LNCAP (cell line): ENCODE measurements at regions not wholly inside any gene's neighbourhood (a gene's known extent, or its start where the extent isn't known, plus 50 kb on each side); places are given as distances from the start of the nearest gene placed in this dataset.

Experiments
- CTCF ChIP-seq: fragments of 450-650 bp; IDR thresholded peaks from 2 replicates; pipeline ENCODE4 v1.5.1; 2017; ENCODE audit warnings: mild to moderate bottlenecking

GRCh38 chr14:71395636-71396035, 488.4 kb downstream of the PCNX1 start:
- no peak for TF ChIP-seq CTCF

GRCh38 chr14:71396050-71396677, 488.9 kb downstream of the PCNX1 start:
- TF ChIP-seq CTCF, result no peak

GRCh38 chr14:71397371-71397770, 490.1 kb downstream of the PCNX1 start:
- no peak for TF ChIP-seq CTCF

- TF ChIP-seq CTCF, result no peak
Observed at GRCh38 chr14:71398450-71398849, 491.2 kb downstream of the PCNX1 start.

GRCh38 chr14:71399057-71399487, 491.8 kb downstream of the PCNX1 start:
- TF ChIP-seq CTCF, result no peak

GRCh38 chr14:71400871-71401321, 493.6 kb downstream of the PCNX1 start:
- no peak for TF ChIP-seq CTCF

GRCh38 chr14:71403656-71404055, 496.4 kb downstream of the PCNX1 start:
- no peak for TF ChIP-seq CTCF

- TF ChIP-seq CTCF, result no peak
Observed at GRCh38 chr14:71405676-71406075, 498.4 kb downstream of the PCNX1 start.
